Thoracic aorta (tissue), 2 donors: ENCODE measurements at regions not wholly inside any gene's neighbourhood (a gene's known extent, or its start where the extent isn't known, plus 50 kb on each side); places are given as distances from the start of the nearest gene placed in this dataset.

Source experiments
- ATAC-seq: fragments of 150-250 bp; one replicate; pipeline ENCODE4 v1.8.0; 2017; ENCODE audit warnings: low read depth; ENCODE audit not compliant: insufficient number of reproducible peaks, low FRiP score
- DNase-seq: peaks from one replicate; pipeline ENCODE4 v3.0.0-alpha.2; 2020; ENCODE audit warnings: low spot score
- H3K27ac ChIP-seq, 2 donors: fragments of 200-600 bp; sonication (generic); 1 replicate in 1 of 2; 2 replicates in 1 of 2; pipeline ENCODE4 v1.5.1; 2016; ENCODE audit warnings: mild to moderate bottlenecking in 2 of 2, moderate library complexity in 2 of 2
- H3K27me3 ChIP-seq: fragments of 200-600 bp; sonication (generic); replicated peaks from 2 replicates; pipeline ENCODE4 v1.6.0; 2016; ENCODE audit warnings: mild to moderate bottlenecking; ENCODE audit not compliant: insufficient read depth
- H3K36me3 ChIP-seq: fragments of 200-600 bp; sonication (generic); one replicate; pipeline ENCODE4 v1.5.1; 2016
- H3K4me1 ChIP-seq, 2 donors: fragments of 200-600 bp; sonication (generic); 1 replicate in 1 of 2; 2 replicates in 1 of 2; pipeline versions ENCODE4 v1.5.1 to v1.6.0; 2016; ENCODE audit warnings: low read depth in 2 of 2, mild to moderate bottlenecking in 1 of 2; ENCODE audit not compliant: control insufficient read depth in 1 of 2
- H3K4me3 ChIP-seq: fragments of 200-600 bp; sonication (generic); 2 replicates; pipeline ENCODE4 v1.5.1; 2016; ENCODE audit warnings: mild to moderate bottlenecking
- H3K9me3 ChIP-seq: fragments of 200-600 bp; sonication (generic); 2 replicates; pipeline ENCODE4 v1.5.1; 2016
- CTCF ChIP-seq: fragments of 200-600 bp; sonication (generic); IDR thresholded peaks from one replicate; pipeline ENCODE4 v1.5.1; 2019; ENCODE audit warnings: antibody characterized with exemption

DNA sequence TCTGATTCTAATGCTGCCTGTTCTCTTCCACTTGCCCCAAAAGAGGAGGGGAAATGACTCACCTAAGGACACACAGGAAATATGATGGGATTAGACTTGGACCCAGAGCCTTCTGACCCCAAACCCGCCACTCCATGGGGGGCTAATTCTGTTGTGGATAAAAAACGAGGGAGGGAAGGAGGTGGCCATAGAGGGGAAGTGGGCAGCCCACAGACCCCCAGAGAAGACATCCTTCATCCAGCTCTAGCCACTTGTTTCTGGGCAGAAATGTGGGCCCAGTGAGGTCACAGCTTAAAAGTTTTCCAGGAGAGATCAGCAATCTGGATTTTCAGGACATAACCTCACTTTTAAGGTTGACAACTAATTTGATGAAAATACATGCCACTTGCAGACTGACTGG, 202.1 kb downstream of the ANKRD60 start:
- Histone ChIP-seq H3K9me3 (no peaks in the 10 kb centered on the region), H3K27me3 (no peaks in the 10 kb centered on the region), H3K4me1 (peaks cover 0 to 10% of the 10 kb centered on the region in 2 donors), H3K27ac (no peak overlapping the region), H3K4me3 (no peak overlapping the region), H3K36me3 (no peaks in the 10 kb centered on the region)
- ATAC-seq, result no peak
- DNase-seq, result no peak
- TF ChIP-seq CTCF, result no peak

GRCh38 chr20:58025233-58025632, 203.2 kb downstream of the ANKRD60 start:
- ATAC-seq, result no peak
- TF ChIP-seq CTCF, result no peak

GRCh38 chr20:58024241-58024721, 204.2 kb downstream of the ANKRD60 start:
- no peak for TF ChIP-seq CTCF
- Histone ChIP-seq H3K9me3 (no peaks in the 10 kb centered on the region), H3K4me1 (peaks cover 18 to 31% of the 10 kb centered on the region in 2 donors), H3K27me3 (no peaks in the 10 kb centered on the region), H3K27ac (no peak overlapping the region), H3K4me3 (no peak overlapping the region), H3K36me3 (no peaks in the 10 kb centered on the region)
- ATAC-seq, result no peak
- DNase-seq, result no peak

More at GRCh38 chr20:58025233-58025632, 203.2 kb downstream of the ANKRD60 start:
- Histone ChIP-seq H3K4me1 (peaks cover 9 to 22% of the 10 kb centered on the region in 2 donors), H3K9me3 (no peaks in the 10 kb centered on the region), H3K4me3 (no peak overlapping the region), H3K27ac (no peak overlapping the region), H3K36me3 (no peaks in the 10 kb centered on the region), H3K27me3 (no peaks in the 10 kb centered on the region)
- no peak for DNase-seq

- no peaks in the 10 kb centered on the region for H3K36me3 ChIP-seq
- no peaks in the 10 kb centered on the region for H3K27me3 ChIP-seq
- TF ChIP-seq CTCF, result no peak
- no peak overlapping the region for H3K27ac ChIP-seq
- H3K4me3 ChIP-seq, result no peak overlapping the region
- no peak for ATAC-seq
- H3K4me1 ChIP-seq, result peaks cover 19 to 36% of the 10 kb centered on the region in 2 donors
- H3K9me3 ChIP-seq, result no peaks in the 10 kb centered on the region
- no peak for DNase-seq
Observed at GRCh38 chr20:58023781-58024180, 204.7 kb downstream of the ANKRD60 start.

DNA sequence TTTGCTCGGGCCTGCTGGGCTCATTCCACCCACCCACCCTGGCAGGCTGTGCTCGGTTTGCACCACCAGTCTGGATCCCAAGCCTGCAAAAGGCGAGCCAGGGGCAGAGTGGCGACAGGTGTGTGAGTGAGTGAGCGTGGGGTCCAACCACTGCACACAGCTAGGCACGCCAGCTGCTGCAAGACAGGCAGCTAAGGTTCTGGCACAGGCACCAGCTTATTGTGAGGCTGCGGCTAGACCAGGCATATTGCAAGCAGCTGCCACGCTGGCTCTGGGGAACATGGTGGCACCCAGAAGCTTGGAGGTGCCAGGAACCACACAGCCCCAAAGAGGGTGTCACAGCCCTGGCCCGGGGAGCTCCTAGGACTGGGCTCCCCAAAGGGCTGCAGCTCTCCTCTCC, 205.1 kb downstream of the ANKRD60 start:
- no peaks in the 10 kb centered on the region for H3K9me3 ChIP-seq
- DNase-seq (no peak), ATAC-seq (no peak)
- H3K36me3 ChIP-seq, result no peaks in the 10 kb centered on the region
- H3K4me3 ChIP-seq, result no peak overlapping the region
- no peak overlapping the region for H3K27ac ChIP-seq
- H3K27me3 ChIP-seq, result no peaks in the 10 kb centered on the region
- peaks cover 19 to 38% of the 10 kb centered on the region in 2 donors for H3K4me1 ChIP-seq
- no peak for TF ChIP-seq CTCF
